ENCODE measurements at regions not wholly inside any gene's neighbourhood (a gene's known extent, or its start where the extent isn't known, plus 50 kb on each side); places are given as distances from the start of the nearest gene placed in this dataset.

- TF ChIP-seq, protein P1, sequence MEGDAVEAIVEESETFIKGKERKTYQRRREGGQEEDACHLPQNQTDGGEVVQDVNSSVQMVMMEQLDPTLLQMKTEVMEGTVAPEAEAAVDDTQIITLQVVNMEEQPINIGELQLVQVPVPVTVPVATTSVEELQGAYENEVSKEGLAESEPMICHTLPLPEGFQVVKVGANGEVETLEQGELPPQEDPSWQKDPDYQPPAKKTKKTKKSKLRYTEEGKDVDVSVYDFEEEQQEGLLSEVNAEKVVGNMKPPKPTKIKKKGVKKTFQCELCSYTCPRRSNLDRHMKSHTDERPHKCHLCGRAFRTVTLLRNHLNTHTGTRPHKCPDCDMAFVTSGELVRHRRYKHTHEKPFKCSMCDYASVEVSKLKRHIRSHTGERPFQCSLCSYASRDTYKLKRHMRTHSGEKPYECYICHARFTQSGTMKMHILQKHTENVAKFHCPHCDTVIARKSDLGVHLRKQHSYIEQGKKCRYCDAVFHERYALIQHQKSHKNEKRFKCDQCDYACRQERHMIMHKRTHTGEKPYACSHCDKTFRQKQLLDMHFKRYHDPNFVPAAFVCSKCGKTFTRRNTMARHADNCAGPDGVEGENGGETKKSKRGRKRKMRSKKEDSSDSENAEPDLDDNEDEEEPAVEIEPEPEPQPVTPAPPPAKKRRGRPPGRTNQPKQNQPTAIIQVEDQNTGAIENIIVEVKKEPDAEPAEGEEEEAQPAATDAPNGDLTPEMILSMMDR (conservative IDR thresholded peaks at IDR 0.05; ENCODE audit: low read depth, low read length): no peak
- no peak for TF ChIP-seq EZH2phosphoT487 (IDR thresholded peaks at IDR 0.05; ENCODE audit: borderline replicate concordance, low read length)
- no peak for TF ChIP-seq EZH2 (IDR thresholded peaks at IDR 0.05; ENCODE audit: low read length, unreplicated experiment)
- intact Hi-C loops (cut with micrococcal nuclease): no loop called here
- Histone ChIP-seq H3K9me3 (ENCODE audit: low read length) (no peaks in the 10 kb centered on the region), H3K27me3 (ENCODE audit: low read length) (peaks cover 20% of the 10 kb centered on the region; the same call in 1 of the 2 replicates), H3K4me3 (ENCODE audit: low read length) (no peak overlapping the region), H3F3A (ENCODE audit: low read length, unreplicated experiment) (no peaks in the 10 kb centered on the region), H3K36me3 (ENCODE audit: low read depth, low read length) (no peaks in the 10 kb centered on the region), H3K4me2 (ENCODE audit: low read length) (no peak overlapping the region), H2AFZ (ENCODE audit: low read length) (no peak overlapping the region), H3K9me2 (replicated peaks; ENCODE audit: low read length) (no peaks in the 10 kb centered on the region), H3K79me2 (ENCODE audit: low read length) (no peaks in the 10 kb centered on the region), H3K9ac (ENCODE audit: low read length) (no peak overlapping the region), H4K20me1 (ENCODE audit: low read length) (no peaks in the 10 kb centered on the region), H3K27ac (ENCODE audit: low read length) (no peak overlapping the region), H3K4me1 (ENCODE audit: insufficient read depth, low read length) (no peaks in the 10 kb centered on the region)
- no TSS peak for BruUV-seq (replicated peaks)
- DNase-seq (no peak), ATAC-seq (no peak)
- CTCF ChIA-PET: no interaction called here
- POLR2A ChIA-PET (ENCODE audit: unreplicated experiment): no interaction called here
Observed at GRCh38 chr4:54819034-54819433, 161.3 kb downstream of the KIT start.

DNA sequence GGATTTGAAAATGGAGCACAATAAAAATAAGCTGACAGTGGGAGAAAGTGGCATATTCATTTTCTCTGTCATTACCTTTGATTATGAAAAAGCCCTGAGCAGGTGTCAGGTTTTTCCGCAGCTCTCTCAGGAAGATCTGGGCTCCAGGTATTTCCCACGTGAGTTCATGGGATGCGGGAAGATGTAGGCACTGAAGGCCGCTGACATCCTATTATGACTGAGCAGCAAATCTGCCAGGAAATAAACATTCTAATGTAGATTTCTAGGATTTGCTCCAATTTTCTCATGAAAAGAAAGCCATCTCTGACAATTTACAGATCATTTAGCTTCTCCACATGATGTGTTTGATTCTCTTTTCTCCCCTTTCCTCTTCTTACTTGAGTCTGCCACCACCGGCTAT, 160.7 kb downstream of the KIT start:
- Histone ChIP-seq H2AFZ (ENCODE audit: low read length) (no peak overlapping the region), H3K36me3 (ENCODE audit: low read depth, low read length) (no peaks in the 10 kb centered on the region), H4K20me1 (ENCODE audit: low read length) (no peaks in the 10 kb centered on the region), H3K4me1 (ENCODE audit: insufficient read depth, low read length) (no peaks in the 10 kb centered on the region), H3K27ac (ENCODE audit: low read length) (no peak overlapping the region), H3K4me3 (ENCODE audit: low read length) (no peak overlapping the region), H3K9me3 (ENCODE audit: low read length) (no peaks in the 10 kb centered on the region), H3K9me2 (replicated peaks; ENCODE audit: low read length) (no peaks in the 10 kb centered on the region), H3K79me2 (ENCODE audit: low read length) (no peaks in the 10 kb centered on the region), H3F3A (ENCODE audit: low read length, unreplicated experiment) (no peaks in the 10 kb centered on the region), H3K27me3 (ENCODE audit: low read length) (peaks cover 20% of the 10 kb centered on the region; the same call in 1 of the 2 replicates), H3K4me2 (ENCODE audit: low read length) (no peak overlapping the region), H3K9ac (ENCODE audit: low read length) (no peak overlapping the region)
- ChIA-PET CTCF (no interaction called here), POLR2A (ENCODE audit: unreplicated experiment) (no interaction called here)
- no TSS peak for BruUV-seq (replicated peaks)
- intact Hi-C loops (cut with micrococcal nuclease): no loop called here
- no peak for ATAC-seq
- no peak for DNase-seq
- TF ChIP-seq EZH2 (IDR thresholded peaks at IDR 0.05; ENCODE audit: low read length, unreplicated experiment) (no peak), EZH2phosphoT487 (IDR thresholded peaks at IDR 0.05; ENCODE audit: borderline replicate concordance, low read length) (no peak)
- TF ChIP-seq, protein P1 (conservative IDR thresholded peaks at IDR 0.05; ENCODE audit: low read depth, low read length): no peak

- Histone ChIP-seq H3K27me3 (ENCODE audit: low read length) (peaks cover 9% of the 10 kb centered on the region; the same call in 1 of the 2 replicates), H3K9ac (ENCODE audit: low read length) (no peak overlapping the region), H3K4me1 (ENCODE audit: insufficient read depth, low read length) (no peaks in the 10 kb centered on the region), H3K9me2 (replicated peaks; ENCODE audit: low read length) (no peaks in the 10 kb centered on the region), H3K4me2 (ENCODE audit: low read length) (no peak overlapping the region), H4K20me1 (ENCODE audit: low read length) (no peaks in the 10 kb centered on the region), H3K27ac (ENCODE audit: low read length) (no peak overlapping the region), H3K9me3 (ENCODE audit: low read length) (no peaks in the 10 kb centered on the region), H2AFZ (ENCODE audit: low read length) (no peak overlapping the region), H3F3A (ENCODE audit: low read length, unreplicated experiment) (no peaks in the 10 kb centered on the region), H3K36me3 (ENCODE audit: low read depth, low read length) (no peaks in the 10 kb centered on the region), H3K79me2 (ENCODE audit: low read length) (no peaks in the 10 kb centered on the region), H3K4me3 (ENCODE audit: low read length) (no peak overlapping the region)
- no peak for TF ChIP-seq EZH2 (IDR thresholded peaks at IDR 0.05; ENCODE audit: low read length, unreplicated experiment)
- no peak for TF ChIP-seq EZH2phosphoT487 (IDR thresholded peaks at IDR 0.05; ENCODE audit: borderline replicate concordance, low read length)
- TF ChIP-seq, protein P1 (conservative IDR thresholded peaks at IDR 0.05; ENCODE audit: low read depth, low read length): no peak
- ChIA-PET POLR2A (ENCODE audit: unreplicated experiment) (no interaction called here), CTCF (no interaction called here)
- DNase-seq: no peak
- intact Hi-C loops (cut with micrococcal nuclease): no loop called here
- no peak for ATAC-seq
- no TSS peak for BruUV-seq (replicated peaks)
Observed at GRCh38 chr4:54813674-54814073, 155.9 kb downstream of the KIT start.

Data from PC-3 (cell line).